Smooth muscle cell (in vitro differentiated cells): ENCODE measurements at regions not wholly inside any gene's neighbourhood (a gene's known extent, or its start where the extent isn't known, plus 50 kb on each side); places are given as distances from the start of the nearest gene placed in this dataset.

Experiments used
- DNase-seq: peaks from one replicate; lab custom pipeline; 2025; ENCODE audit not compliant: unreplicated experiment; lab: John Stamatoyannopoulos, UW
- H2AFZ ChIP-seq: fragments of 200-600 bp; sonication (generic); 2 replicates; pipeline ENCODE4 v1.6.0; 2016; ENCODE audit warnings: antibody characterized with exemption, low read depth, mild to moderate bottlenecking
- H3F3A ChIP-seq: fragments of 200-600 bp; sonication (generic); 2 replicates; pipeline ENCODE4 v1.6.0; 2017; ENCODE audit warnings: antibody characterized with exemption, low read depth
- H3K27ac ChIP-seq: fragments of 200-600 bp; sonication (generic); 2 replicates; pipeline ENCODE4 v1.5.1; 2016; ENCODE audit warnings: low read depth, mild to moderate bottlenecking
- H3K27me3 ChIP-seq: fragments of 200-600 bp; sonication (generic); 2 replicates; pipeline ENCODE4 v1.6.1; 2016; ENCODE audit warnings: low read depth, mild to moderate bottlenecking
- H3K36me3 ChIP-seq: fragments of 200-600 bp; sonication (generic); 2 replicates; pipeline ENCODE4 v1.5.1; 2016; ENCODE audit warnings: low read depth
- H3K4me1 ChIP-seq: fragments of 200-600 bp; sonication (generic); 2 replicates; pipeline ENCODE4 v1.5.1; 2016; ENCODE audit warnings: low read depth
- H3K4me2 ChIP-seq: fragments of 200-600 bp; sonication (generic); 2 replicates; pipeline ENCODE4 v1.6.0; 2016; ENCODE audit warnings: mild to moderate bottlenecking
- H3K4me3 ChIP-seq: fragments of 200-600 bp; sonication (generic); 2 replicates; pipeline ENCODE4 v1.5.1; 2016; ENCODE audit warnings: mild to moderate bottlenecking
- H3K79me2 ChIP-seq: fragments of 200-600 bp; sonication (generic); 2 replicates; pipeline ENCODE4 v1.6.0; 2016; ENCODE audit warnings: low read depth, mild to moderate bottlenecking
- H3K9ac ChIP-seq: fragments of 200-600 bp; sonication (generic); 2 replicates; pipeline ENCODE4 v1.6.0; 2016; ENCODE audit warnings: low read depth
- H3K9me3 ChIP-seq: fragments of 200-600 bp; sonication (generic); replicated peaks from 2 replicates; pipeline ENCODE4 v1.5.1; 2016; ENCODE audit warnings: low read depth
- H4K20me1 ChIP-seq: fragments of 200-600 bp; sonication (generic); 2 replicates; pipeline ENCODE4 v1.6.0; 2016; ENCODE audit warnings: low read depth
- WGBS: methylation state at CpG from one replicate; pipeline ENCODE4 v1.1.7; 2016; ENCODE audit warnings: low lambda C conversion rate; 5-methylcytosine and 5-hydroxymethylcytosine counted together
- TF ChIP-seq, protein P1 (sequence below): fragments of 200-600 bp; sonication (generic); IDR thresholded peaks from 2 replicates; pipeline ENCODE4 v1.5.1; 2017; ENCODE audit warnings: borderline replicate concordance, mild to moderate bottlenecking, antibody characterized with exemption; ENCODE audit not compliant: insufficient read depth, poor library complexity, severe bottlenecking

DNA sequence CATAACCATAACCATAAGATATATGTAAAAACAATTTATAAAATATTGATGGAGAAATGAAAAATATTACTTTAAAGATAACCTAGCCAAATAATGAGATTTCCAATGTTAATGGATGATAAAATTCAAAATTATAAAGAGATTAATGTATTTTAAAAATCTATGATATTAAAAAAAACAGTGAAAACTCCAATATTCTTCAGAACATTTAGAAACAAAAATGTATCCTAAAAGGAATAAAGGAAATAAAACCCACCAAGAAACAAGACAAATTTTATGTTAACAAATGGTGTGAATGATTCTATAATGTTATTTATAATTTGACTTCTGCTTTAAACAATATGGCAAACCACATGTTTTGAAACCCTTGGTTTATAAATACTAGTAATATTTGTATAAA lies 1587.8 kb downstream of the PCDH9 start:
- Histone ChIP-seq H3K27ac (no peak overlapping the region), H3K9me3 (no peaks in the 10 kb centered on the region), H3K36me3 (no peaks in the 10 kb centered on the region), H4K20me1 (no peaks in the 10 kb centered on the region), H3K4me2 (no peak overlapping the region), H2AFZ (peak overlapping the region; percentile 56), H3K27me3 (no peaks in the 10 kb centered on the region), H3K4me3 (no peak overlapping the region), H3K79me2 (no peaks in the 10 kb centered on the region), H3K9ac (no peak overlapping the region), H3K4me1 (no peaks in the 10 kb centered on the region), H3F3A (no peaks in the 10 kb centered on the region)
- DNase-seq, result no peak
- TF ChIP-seq, protein P1, sequence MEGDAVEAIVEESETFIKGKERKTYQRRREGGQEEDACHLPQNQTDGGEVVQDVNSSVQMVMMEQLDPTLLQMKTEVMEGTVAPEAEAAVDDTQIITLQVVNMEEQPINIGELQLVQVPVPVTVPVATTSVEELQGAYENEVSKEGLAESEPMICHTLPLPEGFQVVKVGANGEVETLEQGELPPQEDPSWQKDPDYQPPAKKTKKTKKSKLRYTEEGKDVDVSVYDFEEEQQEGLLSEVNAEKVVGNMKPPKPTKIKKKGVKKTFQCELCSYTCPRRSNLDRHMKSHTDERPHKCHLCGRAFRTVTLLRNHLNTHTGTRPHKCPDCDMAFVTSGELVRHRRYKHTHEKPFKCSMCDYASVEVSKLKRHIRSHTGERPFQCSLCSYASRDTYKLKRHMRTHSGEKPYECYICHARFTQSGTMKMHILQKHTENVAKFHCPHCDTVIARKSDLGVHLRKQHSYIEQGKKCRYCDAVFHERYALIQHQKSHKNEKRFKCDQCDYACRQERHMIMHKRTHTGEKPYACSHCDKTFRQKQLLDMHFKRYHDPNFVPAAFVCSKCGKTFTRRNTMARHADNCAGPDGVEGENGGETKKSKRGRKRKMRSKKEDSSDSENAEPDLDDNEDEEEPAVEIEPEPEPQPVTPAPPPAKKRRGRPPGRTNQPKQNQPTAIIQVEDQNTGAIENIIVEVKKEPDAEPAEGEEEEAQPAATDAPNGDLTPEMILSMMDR, result no peak

DNA sequence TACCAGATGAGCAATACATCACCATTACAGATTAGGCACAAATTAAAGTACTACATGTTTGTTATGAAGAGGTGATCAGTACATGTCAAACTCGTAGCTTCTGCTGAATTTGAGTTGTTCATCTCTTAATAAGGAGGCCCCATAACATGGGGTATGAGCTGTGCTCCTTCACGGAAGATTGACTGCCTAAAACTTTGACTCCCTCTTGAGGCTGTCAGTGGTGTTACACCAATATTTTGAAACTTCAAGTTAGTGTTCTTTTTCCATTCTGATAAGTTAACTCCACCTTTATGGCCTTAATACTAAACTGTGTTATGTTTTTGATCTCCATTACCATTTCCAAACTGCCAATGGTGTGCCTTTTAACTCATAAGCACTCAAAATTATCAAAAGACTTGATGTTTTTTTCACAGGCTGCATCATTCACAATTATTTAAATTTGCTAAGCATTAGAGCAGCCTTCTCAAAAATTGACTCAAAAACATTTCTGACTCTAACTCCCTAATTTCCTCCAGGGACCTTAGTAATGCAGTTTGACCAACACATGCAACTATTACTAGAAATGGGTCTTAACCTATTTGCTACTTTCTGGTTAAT lies 1591.5 kb downstream of the PCDH9 start:
- H3K27ac ChIP-seq, result no peak overlapping the region
- no peaks in the 10 kb centered on the region for H3K27me3 ChIP-seq
- no peak overlapping the region for H2AFZ ChIP-seq
- H3F3A ChIP-seq, result no peaks in the 10 kb centered on the region
- DNase-seq, result no peak
- no peaks in the 10 kb centered on the region for H3K9me3 ChIP-seq
- H3K9ac ChIP-seq, result no peak overlapping the region
- 28% methylated on average over 2 of the region's 2 CpGs for WGBS
- TF ChIP-seq, protein P1, result peak; percentile 67
- no peaks in the 10 kb centered on the region for H3K4me1 ChIP-seq
- no peaks in the 10 kb centered on the region for H4K20me1 ChIP-seq
- no peak overlapping the region for H3K4me2 ChIP-seq
- H3K4me3 ChIP-seq, result no peak overlapping the region
- H3K36me3 ChIP-seq, result no peaks in the 10 kb centered on the region
- no peaks in the 10 kb centered on the region for H3K79me2 ChIP-seq

DNA sequence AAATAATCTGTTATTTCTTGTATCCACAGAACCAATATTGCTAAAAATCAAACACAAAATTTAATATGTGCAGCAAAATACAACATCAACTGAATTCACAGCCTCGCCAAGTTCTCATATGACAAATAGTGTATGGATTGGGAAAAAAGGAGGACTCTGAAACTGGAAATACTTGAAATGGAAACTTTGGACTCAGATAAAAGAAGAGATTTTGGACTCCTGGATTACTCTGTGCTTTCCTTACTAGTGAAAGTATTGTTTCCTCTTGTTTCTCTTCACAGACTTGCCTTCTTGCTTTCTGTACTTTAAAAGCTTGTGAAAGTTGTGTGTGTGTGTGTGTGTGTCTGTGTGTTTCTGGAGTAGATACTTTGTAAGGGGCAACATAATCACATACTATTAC lies 1596.3 kb downstream of the PCDH9 start:
- no peak overlapping the region for H3K4me2 ChIP-seq
- TF ChIP-seq, protein P1, result no peak
- WGBS, result 97% methylated on average over 1 of the region's 1 CpG

DNA sequence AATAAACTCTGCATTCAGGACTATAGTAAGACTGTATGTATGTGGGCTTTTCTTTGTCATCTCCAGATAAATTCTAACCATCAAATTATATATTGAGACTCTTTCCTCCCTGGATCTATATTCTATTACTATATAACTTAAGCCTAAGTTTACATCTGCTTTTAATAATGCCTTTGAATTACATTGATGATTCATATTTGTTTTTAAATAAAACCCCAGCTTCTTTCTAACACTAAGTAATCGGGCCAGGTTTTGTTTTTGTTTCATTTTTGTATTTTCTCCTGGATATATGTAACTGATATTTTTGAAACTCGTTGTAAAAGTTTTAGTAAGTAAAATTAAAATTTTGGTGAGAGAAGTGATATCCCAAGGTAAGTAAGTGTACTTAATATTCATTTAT lies 1599.1 kb downstream of the PCDH9 start:
- H2AFZ ChIP-seq, result no peak overlapping the region
- no peaks in the 10 kb centered on the region for H3K9me3 ChIP-seq
- DNase-seq, result no peak
- no peak overlapping the region for H3K4me2 ChIP-seq
- TF ChIP-seq, protein P1, result no peak
- H3K36me3 ChIP-seq, result no peaks in the 10 kb centered on the region
- no peaks in the 10 kb centered on the region for H3K4me1 ChIP-seq
- H4K20me1 ChIP-seq, result no peaks in the 10 kb centered on the region
- H3F3A ChIP-seq, result no peaks in the 10 kb centered on the region
- H3K79me2 ChIP-seq, result no peaks in the 10 kb centered on the region
- no peak overlapping the region for H3K27ac ChIP-seq
- 87% methylated on average over 2 of the region's 2 CpGs for WGBS
- H3K4me3 ChIP-seq, result no peak overlapping the region
- H3K9ac ChIP-seq, result no peak overlapping the region
- peaks cover 21% of the 10 kb centered on the region for H3K27me3 ChIP-seq

More for the DNA sequence above, 1596.3 kb downstream of the PCDH9 start:
- Histone ChIP-seq H3K27ac (no peak overlapping the region), H3K27me3 (peaks cover 21% of the 10 kb centered on the region), H3K4me3 (no peak overlapping the region), H2AFZ (peak overlapping the region; percentile 12), H4K20me1 (no peaks in the 10 kb centered on the region), H3K79me2 (no peaks in the 10 kb centered on the region), H3F3A (no peaks in the 10 kb centered on the region), H3K4me1 (no peaks in the 10 kb centered on the region), H3K36me3 (no peaks in the 10 kb centered on the region), H3K9me3 (no peaks in the 10 kb centered on the region), H3K9ac (no peak overlapping the region)
- no peak for DNase-seq
